ENCODE measurements at regions not wholly inside any gene's neighbourhood (a gene's known extent, or its start where the extent isn't known, plus 50 kb on each side); places are given as distances from the start of the nearest gene placed in this dataset.
A peak's percentile ranks its signal among the peaks of the same experiment; 100 is the strongest.

GRCh38 chr4:123851521-123851920 is 454.9 kb downstream of the SPRY1 start:
- TF ChIP-seq POLR2AphosphoS5 (IDR thresholded peaks at IDR 0.05) (no peak), POLR2A (IDR thresholded peaks at IDR 0.05) (no peak), CTCF (IDR thresholded peaks at IDR 0.05) (no peak), EP300 (IDR thresholded peaks at IDR 0.05) (no peak)
- no peak for DNase-seq (ENCODE audit: low spot score in 2 of 2)
- no peak overlapping the region for H3K4me3 ChIP-seq
- H3K36me3 ChIP-seq, result no peaks in the 10 kb centered on the region
- 84% methylated on average over 3 of the region's 3 CpGs for WGBS
- no peaks in the 10 kb centered on the region for H3K9me3 ChIP-seq
- peaks cover 16% of the 10 kb centered on the region for H3K4me1 ChIP-seq
- no peaks in the 10 kb centered on the region for H3K27me3 ChIP-seq
- no peak overlapping the region for H3K27ac ChIP-seq

GRCh38 chr4:123853651-123854050 is 457.1 kb downstream of the SPRY1 start:
- Histone ChIP-seq H3K4me1 (peaks cover 22% of the 10 kb centered on the region), H3K36me3 (no peaks in the 10 kb centered on the region), H3K4me3 (no peak overlapping the region), H3K27ac (no peak overlapping the region), H3K9me3 (no peaks in the 10 kb centered on the region), H3K27me3 (no peaks in the 10 kb centered on the region)
- no peak for TF ChIP-seq POLR2AphosphoS5 (IDR thresholded peaks at IDR 0.05)
- TF ChIP-seq CTCF (IDR thresholded peaks at IDR 0.05), result no peak
- no peak for TF ChIP-seq EP300 (IDR thresholded peaks at IDR 0.05)
- TF ChIP-seq POLR2A (IDR thresholded peaks at IDR 0.05), result no peak
- DNase-seq (ENCODE audit: low spot score in 2 of 2), result no peak
- 91% methylated on average over 3 of the region's 3 CpGs for WGBS

- Histone ChIP-seq H3K36me3 (no peaks in the 10 kb centered on the region), H3K4me3 (peak overlapping the region; percentile 6), H3K9me3 (no peaks in the 10 kb centered on the region), H3K27me3 (no peaks in the 10 kb centered on the region), H3K4me1 (peaks cover 19% of the 10 kb centered on the region), H3K27ac (peak overlapping the region; percentile 67)
- DNase-seq (ENCODE audit: low spot score in 2 of 2), result no peak
- 35% methylated on average over 9 of the region's 9 CpGs for WGBS
- TF ChIP-seq EP300 (IDR thresholded peaks at IDR 0.05), result no peak
- TF ChIP-seq CTCF (IDR thresholded peaks at IDR 0.05), result peak; percentile 17 to 22
- TF ChIP-seq POLR2AphosphoS5 (IDR thresholded peaks at IDR 0.05), result peak in 1 of 3 donors; percentile 25
- no peak for TF ChIP-seq POLR2A (IDR thresholded peaks at IDR 0.05)
These were observed 460.3 kb downstream of the SPRY1 start for GRCh38 chr4:123856689-123857545.

GRCh38 chr4:123858465-123858864 is 461.9 kb downstream of the SPRY1 start:
- no peaks in the 10 kb centered on the region for H3K9me3 ChIP-seq
- H3K4me1 ChIP-seq, result peaks cover 19% of the 10 kb centered on the region
- H3K36me3 ChIP-seq, result no peaks in the 10 kb centered on the region
- no peak overlapping the region for H3K4me3 ChIP-seq
- WGBS, result 85% methylated on average over 1 of the region's 1 CpG
- no peak for DNase-seq (ENCODE audit: low spot score in 2 of 2)
- TF ChIP-seq CTCF (IDR thresholded peaks at IDR 0.05), result no peak
- no peaks in the 10 kb centered on the region for H3K27me3 ChIP-seq
- H3K27ac ChIP-seq, result no peak overlapping the region

- DNase-seq (ENCODE audit: low spot score in 2 of 2), result no peak
- Histone ChIP-seq H3K9me3 (no peaks in the 10 kb centered on the region), H3K27me3 (no peaks in the 10 kb centered on the region), H3K27ac (no peak overlapping the region), H3K4me3 (no peak overlapping the region), H3K36me3 (no peaks in the 10 kb centered on the region), H3K4me1 (no peaks in the 10 kb centered on the region)
- TF ChIP-seq POLR2AphosphoS5 (IDR thresholded peaks at IDR 0.05) (no peak), EP300 (IDR thresholded peaks at IDR 0.05) (no peak), CTCF (IDR thresholded peaks at IDR 0.05) (no peak), POLR2A (IDR thresholded peaks at IDR 0.05) (no peak)
- 79% methylated on average over 4 of the region's 4 CpGs for WGBS
These were observed 466.2 kb downstream of the SPRY1 start for GRCh38 chr4:123862812-123863211.

Measured in suprapubic skin (tissue), 4 donors.